Activated naive CD4-positive, alpha-beta T cell treated with Interleukin-2 at 50 U/mL for 16 hours (primary cell): ENCODE measurements at regions not wholly inside any gene's neighbourhood (a gene's known extent, or its start where the extent isn't known, plus 50 kb on each side); places are given as distances from the start of the nearest gene placed in this dataset.

ENCODE experiments used
- DNase-seq: peaks from one replicate; pipeline ENCODE4 v3.0.0-alpha.2; 2020

DNA sequence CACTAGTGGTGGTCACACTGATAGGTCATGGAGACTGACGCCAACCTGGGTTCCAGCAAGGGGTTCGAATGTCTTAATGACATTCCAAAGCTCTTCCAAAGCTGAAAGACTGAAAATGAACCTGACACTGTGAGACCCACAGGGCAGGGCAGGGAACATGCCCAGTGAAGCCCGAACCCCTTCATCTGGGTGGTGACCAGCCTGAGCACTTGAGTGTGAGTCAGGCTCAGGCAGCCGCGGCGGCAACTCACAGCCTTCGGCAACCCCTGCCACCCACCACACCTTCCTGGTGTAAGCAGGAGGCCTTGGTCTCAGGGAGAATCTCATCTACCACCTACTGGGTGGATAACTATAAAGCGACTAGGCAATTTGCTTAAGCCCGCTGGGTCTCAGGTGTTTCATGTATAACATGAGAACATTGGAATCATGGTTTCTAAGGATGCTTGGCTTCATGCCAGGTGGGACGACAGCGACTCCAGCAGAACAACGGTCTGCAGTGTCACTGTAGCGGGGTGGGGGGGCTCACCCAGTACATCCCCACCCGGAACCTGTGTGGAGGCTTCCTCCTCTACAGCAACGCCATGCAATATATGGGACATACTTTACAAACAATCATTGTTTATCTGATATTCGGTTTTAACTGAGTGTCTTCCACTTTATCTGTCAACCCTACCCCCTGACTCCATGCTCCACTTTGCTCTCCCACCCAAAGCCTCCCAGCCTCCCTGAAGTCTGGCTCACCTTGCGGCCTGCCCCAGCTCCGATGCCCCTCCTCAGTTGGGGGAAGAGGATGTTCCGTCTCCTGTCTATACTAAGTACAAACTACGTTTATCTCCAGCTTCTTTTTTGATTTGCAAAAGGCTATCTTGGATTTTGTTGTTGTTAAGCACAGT lies 125.0 kb upstream of the MEF2A start:
- no peak for DNase-seq

DNA sequence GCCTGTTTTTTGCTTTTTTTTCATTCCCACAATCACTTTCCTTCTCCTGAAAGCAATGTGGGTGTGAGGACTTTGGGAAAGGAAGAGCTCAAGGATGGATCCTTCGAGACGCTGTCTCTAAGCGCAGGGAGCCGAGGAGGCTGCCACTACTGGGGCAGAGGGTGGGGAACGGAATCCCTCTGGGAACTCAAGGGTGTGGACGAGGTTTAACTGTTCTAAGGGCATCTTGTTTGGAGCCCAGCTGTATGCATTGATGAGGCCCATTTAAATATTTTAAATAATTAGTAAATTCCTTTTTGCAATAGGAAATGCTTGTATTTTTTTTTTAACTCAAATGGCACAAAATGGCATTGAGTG lies 124.4 kb upstream of the MEF2A start:
- no peak for DNase-seq

DNA sequence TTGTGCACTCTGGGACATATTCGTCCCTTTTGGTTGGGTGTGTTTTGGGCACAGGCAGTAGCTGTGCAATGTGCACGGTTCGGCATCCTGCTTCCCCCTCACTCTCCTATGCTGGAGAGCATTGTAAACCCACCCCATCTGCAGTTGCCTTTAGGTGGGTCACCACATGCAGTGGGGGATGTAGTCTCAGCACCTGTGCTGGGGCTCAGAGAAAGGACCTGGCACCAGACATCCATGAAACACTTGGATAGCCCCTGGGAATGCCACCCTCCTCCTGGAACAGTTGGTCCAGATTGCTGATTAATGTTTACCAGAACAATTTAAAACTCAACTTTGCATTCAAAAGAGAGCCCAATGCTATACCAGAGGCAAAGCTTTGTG lies 123.9 kb upstream of the MEF2A start:
- DNase-seq, result no peak

DNA sequence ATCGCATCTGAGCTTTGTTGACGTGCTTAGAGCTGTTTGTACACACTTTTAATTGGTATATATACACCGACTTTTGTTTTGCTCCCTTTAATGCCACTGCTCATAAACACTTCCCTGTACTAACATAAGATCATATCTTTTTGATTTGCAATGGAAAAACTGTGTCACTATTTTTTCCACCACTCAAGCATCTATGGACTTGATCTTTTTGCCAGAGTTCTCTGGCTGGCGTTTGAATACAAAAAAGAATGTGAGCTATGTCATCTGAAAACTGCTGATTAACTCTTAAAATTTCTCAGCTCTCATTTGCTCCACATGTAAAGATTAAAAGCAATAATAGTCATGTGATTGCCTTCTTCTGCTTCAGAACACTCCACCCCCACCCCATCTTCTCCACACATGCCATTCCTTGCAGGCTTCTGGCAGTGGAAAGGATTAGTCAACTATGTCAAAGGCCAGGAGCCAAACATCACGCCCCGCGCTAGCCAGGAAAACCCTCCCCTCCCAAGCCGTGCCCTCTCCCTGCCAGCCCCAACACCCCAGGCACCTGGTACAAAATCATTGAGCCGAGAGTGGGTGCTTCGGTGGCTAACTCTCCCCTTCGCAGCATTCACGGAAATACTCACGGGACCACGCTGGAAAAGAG lies 123.4 kb upstream of the MEF2A start:
- peak; percentile 1 for DNase-seq

DNA sequence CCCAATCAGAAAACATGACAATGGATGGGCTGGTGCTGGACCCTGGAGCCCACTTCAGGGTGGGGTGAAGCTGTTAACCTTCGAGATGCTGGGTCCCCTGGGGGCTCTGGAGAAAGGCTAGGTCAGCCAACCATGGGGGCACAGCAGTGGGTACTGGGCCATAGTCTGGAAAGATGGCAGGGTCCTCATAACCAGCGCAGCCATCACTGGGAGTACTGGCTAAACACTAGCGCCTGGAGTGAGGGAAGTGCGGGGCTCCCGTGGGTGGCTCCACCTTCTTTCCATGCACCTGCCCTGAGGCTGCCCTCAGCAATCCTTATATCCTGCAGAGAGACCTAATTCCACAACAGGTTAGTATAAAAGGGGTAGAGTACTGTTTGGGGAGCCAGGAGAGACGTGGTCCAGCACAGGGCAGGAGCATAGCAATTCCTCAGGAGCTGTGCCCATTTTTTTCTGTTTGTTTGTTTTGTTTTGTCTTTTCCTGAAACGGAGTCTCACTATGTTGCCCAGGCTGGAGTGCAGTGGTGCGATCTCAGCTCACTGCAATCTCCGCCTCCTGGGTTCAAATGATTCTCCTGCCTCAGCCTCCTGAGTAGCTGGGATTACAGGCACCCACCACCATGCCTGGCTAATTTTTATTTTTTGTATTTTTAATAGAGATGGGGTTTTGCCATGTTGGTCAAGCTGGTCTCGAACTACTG lies 122.6 kb upstream of the MEF2A start:
- DNase-seq, result peak; percentile 1

DNA sequence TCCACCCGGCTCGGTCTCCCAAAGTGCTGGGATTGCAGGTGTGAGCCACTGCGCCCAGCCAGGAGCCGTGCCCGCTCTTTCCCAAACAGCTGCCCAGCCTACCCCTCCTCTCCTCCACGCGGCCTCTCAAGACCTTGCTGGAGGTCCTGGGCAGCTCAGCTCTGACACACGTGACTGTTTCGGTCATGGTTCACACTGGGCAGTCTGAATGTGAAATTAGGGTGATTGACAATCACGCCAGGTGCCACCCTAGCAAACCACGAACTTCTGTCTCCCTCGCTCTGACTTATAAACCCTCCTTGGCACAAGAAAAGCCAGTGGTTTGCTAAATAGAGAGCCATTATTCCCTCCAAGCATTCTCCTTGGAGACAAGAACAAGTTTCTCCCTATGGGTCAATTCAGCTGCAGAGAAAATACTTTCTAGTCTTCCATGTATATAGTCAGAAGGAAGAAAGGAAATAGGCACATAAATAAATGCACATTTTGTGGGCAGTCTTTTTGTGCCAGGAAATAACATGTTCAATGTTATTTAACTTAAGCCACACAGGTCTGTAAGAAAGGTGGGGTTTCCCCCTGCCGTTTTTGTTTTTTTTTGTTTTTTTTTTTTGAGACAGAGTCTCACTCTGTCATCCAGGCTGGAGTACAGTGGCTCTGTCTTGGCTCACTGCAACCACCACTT lies 121.9 kb upstream of the MEF2A start:
- no peak for DNase-seq

DNA sequence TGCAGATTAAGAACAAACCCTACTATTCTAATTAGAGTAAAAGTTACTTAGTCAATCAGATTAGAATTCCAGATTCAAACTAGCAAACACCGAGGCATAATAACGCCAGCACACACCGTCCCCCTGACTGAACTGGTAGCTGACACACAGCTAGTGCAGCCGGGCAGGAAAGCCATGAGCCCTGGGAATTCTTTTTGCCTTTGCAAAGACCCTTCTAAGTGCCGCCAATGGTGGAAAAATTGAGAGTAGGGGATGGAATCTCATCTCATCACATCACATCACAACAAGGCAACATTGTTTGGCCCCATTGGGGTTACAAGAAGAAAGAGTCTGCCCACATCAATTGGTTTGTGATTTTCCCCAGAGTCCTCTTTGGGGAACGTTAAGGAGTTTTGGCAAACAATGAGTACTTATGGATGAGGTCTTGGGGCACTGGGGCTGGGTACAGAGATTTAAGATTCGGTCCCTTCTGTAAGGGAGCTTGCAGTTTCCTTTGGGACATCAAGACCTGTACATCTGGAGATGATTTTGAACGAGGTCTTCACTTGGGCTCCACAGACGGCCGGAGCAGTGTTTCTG lies 120.4 kb upstream of the MEF2A start:
- DNase-seq, result no peak

DNA sequence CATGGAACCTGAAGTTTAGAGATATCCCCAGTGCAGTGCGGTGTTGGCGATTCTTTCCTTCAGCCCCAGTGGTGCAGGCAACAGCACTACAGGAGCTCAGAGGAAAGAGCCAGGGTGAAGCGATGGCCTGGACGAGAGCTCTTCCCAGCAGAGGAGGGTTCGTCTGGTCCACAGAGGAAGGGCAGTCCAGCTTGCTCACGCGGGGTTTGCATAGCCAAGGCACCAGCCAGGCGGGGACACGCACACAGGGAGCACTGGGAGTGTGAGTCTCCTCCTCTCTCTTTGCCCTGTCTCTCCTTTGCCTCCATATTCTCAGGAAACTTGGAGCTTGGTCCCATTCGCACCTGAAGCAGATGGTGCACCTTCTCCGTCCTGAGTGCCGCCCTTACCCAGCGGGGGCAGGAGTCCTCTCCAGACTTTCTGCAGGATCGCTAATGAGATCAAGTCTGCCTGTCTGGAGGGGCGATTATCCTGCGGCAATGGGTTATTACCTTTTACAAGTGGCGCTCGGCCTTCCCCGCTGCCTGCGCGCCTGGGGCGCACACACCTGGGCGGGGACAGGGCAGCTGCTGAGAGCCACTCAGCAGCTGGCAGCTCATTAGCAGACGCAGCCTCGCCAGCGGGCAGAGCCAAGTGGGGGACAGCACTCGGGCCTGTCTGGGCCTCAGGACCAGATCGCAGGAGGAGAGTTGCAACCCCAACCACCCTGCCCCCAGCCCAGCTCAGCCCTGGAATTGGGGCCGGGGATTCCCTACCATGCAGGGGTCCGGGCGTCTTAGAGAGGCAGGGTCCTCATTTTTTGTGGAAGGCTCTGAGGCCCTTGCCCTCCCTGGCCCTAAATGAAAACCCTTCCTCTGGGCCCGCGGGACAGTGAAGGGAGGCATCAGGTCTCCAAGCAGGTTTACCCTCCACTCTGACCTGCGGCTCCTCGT lies 119.0 kb upstream of the MEF2A start:
- no peak for DNase-seq

DNA sequence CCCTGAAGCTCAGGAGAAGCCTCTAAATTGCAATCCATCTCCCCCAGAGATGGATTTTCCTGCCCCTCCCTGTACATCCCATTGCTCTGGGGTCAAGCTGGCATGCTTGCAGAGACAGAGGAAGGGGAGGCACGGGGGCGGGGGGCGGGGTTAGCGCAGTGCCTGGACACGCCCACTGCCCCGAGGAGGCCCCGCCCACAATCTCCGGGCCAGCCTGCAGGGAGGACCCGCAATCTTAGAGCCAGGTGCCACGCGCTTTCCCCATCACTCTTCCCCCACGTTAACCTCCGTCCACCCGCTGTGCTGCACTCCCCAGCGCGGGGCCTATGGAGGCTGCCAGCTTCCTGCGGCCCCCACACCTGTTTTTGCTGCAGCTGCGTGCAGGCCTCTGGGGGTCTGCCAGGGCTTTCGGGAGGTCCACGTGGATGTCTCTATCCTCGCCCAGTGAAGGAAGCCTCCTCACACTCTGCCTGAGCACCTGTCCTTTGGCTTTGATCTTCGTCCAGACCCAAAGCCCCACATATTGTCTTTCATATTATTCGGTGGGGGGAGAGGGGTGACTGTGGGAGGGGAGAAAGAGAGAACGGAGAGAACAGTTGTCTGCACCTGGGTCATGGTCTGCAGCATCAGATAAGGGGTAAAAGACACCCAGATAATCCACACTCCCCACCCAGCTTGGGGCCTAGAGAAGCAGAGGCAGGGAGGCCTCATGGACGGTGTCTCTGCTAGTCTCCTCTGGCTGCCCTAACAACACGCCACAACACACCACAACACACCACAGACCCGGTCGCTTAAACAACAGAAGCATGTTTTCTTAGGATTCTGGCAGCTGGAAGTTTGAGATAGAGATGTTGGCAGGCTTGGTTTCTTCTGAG lies 118.0 kb upstream of the MEF2A start:
- DNase-seq, result no peak

DNA sequence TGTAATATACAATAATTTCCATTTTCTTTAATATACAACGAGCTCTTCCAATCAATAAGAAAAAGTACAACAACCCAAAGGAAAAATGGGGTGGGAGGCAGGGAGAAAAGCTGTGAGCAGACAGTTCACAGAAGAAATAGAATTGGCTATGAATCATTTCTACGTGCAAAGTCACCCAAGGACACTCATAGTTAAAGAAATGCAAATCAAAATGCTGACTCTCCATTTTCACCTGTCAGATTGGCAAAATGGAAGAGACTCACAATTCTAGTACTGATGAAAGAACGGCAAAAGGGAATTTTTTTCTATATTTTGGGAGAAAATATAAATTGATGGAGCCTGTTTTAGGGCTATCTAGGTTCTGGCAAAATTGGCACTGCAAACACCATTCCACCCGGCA lies 116.3 kb upstream of the MEF2A start:
- no peak for DNase-seq

DNA sequence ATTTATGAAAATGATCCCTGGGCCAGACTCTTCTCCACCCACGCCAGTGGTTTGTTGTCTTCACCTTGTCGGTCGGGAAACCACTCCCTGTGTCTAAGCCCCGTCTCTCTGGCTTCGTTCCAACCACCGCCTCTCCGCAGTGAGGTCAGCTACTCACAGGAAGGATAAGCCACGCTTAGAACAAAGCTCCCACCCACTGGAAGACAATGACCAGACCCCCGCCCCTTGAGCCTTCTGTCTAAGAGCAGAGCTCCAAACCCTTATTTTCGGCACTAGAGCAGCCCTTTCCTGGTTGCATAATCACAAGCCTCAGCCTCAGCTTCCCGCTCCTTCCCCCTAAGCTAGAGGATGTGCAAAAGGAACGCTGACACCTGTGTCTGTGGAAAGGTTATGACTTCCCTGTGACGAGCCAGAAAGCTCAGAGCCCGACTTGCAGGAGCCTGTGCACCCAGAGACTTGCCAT lies 114.9 kb upstream of the MEF2A start:
- DNase-seq, result peak; percentile 64

DNA sequence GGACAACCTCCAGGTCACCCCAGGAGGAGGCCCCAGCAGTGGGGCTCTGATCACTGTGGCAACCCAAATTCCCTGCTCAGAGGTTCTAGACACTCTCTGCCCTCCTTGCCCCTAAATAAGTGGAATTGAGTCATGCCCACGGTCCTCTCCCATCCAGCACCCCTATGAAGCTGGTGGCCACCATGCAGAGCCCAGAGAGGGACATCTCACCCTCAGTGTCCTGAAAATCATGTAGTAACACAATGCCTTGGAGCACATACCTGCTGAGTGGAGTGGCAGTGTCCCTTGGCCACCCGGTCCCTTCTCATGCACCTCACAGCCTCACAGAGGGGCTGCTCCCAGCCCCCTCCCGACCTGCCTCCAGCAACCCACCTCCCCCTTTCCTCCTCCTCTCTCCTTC lies 114.3 kb upstream of the MEF2A start:
- DNase-seq, result no peak

DNA sequence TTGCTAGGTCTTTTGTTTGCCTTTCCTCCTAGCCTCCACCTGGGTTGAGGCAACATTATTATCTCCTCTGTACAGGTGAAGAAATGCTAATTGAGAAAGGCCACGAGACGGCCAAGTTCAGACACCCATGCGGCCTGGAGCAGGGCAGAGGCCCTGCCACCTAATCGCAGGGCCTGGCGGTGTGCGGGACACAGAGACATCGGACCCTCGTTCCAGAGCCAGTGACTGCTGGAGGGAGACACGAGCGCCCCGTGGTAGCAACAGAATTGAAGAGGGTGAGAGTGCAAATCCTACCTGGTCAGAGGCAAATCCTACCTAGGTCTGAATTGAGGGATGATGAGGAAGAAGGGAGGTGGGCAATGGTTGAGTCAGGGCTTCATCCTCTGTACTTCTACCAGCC lies 113.8 kb upstream of the MEF2A start:
- no peak for DNase-seq

DNA sequence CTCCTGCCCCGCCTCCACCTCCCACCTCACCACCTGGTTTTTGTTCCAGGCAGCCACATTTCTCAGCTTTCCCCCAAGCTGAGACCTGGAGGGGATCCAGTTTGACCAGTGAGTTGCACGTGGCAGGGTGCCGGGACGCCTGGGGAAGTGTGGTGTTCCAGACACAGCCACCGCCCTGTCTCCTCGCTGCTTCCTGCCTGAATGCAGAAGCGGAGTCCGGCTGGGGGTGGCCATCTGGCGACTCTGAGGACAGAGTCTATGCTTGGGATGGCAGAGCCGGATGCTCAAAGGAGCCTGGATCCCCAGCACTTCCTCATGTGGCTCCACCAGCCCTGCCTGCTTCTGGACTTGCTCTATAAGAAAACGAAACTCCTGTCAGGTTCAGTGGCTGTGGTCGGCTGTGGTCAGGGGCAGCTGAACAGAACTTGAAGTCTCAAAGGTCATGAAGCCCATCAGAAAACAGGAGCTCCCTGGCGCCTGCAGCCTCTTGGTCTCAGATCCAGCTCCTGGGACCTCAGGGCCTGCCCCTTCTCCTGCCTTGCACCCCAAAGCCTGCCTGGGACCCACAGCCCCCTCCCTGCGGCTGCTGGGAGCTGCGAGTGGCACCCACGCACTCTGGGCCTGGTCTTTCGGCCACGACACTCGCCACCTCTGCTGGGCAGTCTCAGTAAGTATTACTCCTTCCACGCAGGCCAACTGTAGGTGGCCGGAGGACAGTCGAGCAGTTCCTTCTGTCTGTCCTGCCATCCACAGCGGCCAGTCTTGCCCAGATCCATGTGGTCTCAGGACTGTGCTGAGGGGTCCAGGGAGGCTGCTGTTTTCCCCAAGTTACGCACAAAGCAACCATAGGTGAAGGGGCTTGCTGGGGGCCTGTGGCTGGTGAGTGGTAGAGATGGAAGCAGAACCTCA lies 112.8 kb upstream of the MEF2A start:
- no peak for DNase-seq

DNA sequence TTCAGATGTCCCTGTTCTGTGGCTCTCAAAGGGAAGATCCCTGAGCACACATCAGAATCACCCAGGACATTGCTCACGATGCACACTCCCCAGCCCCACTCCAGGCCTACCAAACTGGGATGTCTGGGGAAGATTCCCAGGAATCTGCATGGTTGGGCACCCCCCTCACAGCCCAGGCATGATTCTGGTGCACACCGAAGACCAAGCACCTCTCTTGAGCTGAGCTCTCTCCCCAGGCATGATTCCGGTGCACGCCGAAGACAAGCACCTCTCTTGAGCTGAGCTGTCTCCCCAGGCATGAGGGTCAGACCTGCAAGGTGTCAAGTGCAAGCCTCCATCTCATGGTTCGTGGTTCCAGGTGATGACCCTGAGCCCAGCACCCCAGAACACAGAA lies 112.2 kb upstream of the MEF2A start:
- no peak for DNase-seq

DNA sequence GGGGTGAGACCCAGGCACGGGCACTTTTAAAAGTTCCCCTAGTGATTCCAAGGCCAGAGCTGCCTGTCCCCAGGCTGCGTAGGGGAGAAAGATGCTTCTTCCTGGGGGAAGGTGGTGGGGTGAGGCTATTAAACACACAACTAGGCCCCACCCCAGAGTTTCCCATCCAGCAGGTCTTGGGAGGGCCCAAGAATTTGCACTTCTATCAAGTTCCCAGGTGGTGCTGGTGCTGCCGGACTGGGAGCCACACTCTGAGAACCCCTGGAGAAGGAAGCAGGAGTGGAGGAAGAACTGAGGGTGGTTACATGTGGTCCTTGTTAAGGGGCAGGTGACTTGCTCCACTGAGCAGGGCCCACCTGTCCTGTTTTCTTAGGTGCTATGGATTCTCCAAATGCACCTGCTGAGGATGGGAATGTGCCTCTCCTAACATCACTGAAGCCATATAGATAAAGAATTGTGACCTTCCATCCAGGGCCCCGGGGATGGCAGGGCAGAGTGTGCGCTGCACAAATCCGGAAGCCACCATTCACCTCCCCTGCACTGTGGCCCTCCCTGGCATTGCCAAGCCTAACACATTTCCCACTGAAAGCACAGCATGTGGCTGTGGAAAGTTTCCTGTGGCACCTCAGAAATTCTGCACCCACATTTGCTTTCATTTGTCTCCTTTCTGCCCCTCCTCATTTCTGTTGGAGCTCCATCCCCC lies 111.5 kb upstream of the MEF2A start:
- DNase-seq, result no peak

DNA sequence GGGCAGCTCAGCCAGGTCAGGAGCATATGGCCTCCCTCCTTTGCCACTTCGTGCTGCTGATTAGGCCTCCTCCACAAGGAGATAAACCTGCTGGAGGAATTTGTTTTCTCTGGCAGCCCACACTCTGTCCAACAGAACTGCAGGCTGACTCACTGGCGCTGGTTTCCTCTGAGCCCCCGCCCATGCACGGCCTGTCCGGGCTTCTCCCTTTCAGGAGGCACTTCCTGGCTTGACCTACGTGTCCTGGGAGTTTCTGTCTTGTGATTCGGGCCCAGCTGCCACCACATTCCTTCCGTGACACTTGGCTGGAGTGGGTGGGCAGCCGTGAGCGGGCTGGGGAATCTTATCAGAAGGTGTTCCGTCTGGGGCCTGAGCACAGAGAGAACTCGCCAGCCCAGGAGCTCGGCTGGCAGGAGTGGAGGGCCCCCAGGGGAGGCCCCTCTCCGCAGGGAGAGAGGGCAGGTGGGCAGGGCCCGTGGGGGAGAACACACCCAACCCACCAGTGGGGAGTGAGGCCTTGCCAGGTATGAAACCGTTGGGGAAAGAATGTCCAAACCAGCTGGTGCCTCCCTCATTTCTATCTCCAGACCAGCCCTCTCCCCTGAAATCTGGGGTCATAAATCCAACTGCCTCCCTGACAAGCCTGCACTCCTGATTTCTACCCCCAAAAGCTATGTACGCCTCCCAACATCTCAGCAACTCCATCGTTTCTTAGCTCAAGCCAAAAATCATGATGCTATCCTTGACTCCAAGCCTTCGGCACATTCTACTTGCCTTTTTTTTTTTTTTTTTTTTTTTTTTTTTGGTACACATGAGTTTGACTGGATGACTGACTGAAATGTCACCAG lies 110.6 kb upstream of the MEF2A start:
- no peak for DNase-seq

DNA sequence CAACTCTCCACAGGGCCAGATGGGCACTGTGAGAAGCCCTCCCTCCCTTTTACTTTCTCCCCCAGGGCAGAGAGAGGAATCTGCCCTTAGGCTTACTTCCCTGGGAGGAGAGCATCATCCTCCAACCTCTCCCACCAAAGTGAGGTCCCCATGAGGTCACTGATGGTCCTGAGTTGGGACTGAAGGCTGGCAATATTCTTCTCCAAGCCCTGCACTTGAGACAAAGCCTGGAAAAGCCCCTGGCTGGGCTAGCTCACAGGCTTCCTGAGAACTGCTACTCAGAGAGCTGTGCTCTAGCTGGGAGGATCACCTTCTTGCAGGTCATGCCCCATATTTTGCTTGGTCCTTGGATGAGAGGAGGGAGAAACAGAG lies 110.0 kb upstream of the MEF2A start:
- DNase-seq, result no peak
